ENCODE measurements at regions not wholly inside any gene's neighbourhood (a gene's known extent, or its start where the extent isn't known, plus 50 kb on each side); places are given as distances from the start of the nearest gene placed in this dataset.

- H3K9me3 ChIP-seq (replicated peaks; ENCODE audit: control insufficient read depth, insufficient read depth, low read length): no peaks in the 10 kb centered on the region
- H3K4me2 ChIP-seq (ENCODE audit: insufficient read depth, low read length): no peak overlapping the region
- no peaks in the 10 kb centered on the region for H3K27me3 ChIP-seq (ENCODE audit: control insufficient read depth in 2 of 2, insufficient read depth in 2 of 2, low read length in 2 of 2)
- FAIRE-seq (no peak), DNase-seq (ENCODE audit: low read depth, low spot score) (no peak)
- H3K4me1 ChIP-seq (ENCODE audit: control insufficient read depth, extremely low read depth, insufficient read depth, low read length): no peaks in the 10 kb centered on the region
- H3K9me1 ChIP-seq (replicated peaks; ENCODE audit: control insufficient read depth, extremely low read depth, insufficient read depth, low read length): no peaks in the 10 kb centered on the region
- no peaks in the 10 kb centered on the region for H3K36me3 ChIP-seq (ENCODE audit: control insufficient read depth in 2 of 2, extremely low read depth in 1 of 2, insufficient read depth in 2 of 2, low read length in 2 of 2)
- dilution Hi-C loops (cut with MboI; ENCODE audit: extremely low pct_ligation_motif_present, low sequenced_read_pairs): no loop called here
- H4K20me1 ChIP-seq (replicated peaks; ENCODE audit: control insufficient read depth, extremely low read depth, insufficient read depth, low read length): no peaks in the 10 kb centered on the region
- POLR2A ChIA-PET: no interaction called here
- H3K9ac ChIP-seq (replicated peaks; ENCODE audit: extremely low read depth, insufficient read depth, low read length): no peak overlapping the region
- intact Hi-C loops (cut with micrococcal nuclease): no loop called here
- no peaks in the 10 kb centered on the region for H3K79me2 ChIP-seq (ENCODE audit: control insufficient read depth, insufficient read depth, low read length)
- no peak overlapping the region for H3K27ac ChIP-seq (ENCODE audit: insufficient read depth, low read depth, low read length)
- H3K4me3 ChIP-seq (replicated peaks in 1 of 3; ENCODE audit: insufficient read depth in 1 of 3, low read depth in 1 of 3, low read length in 3 of 3): no peak overlapping the region
- CTCF ChIA-PET: interaction anchor here (1.3 to 1.4 kb wide), 2 partner anchors 10 to 35 kb away, joined by 4 to 9 read pairs; no protein-coding TSS in a partner anchor
- H2AFZ ChIP-seq (ENCODE audit: low read depth, low read length): no peak overlapping the region
- TF ChIP-seq MYC (IDR thresholded peaks at IDR 0.05; ENCODE audit: low read depth, low read length): no peak
- no peak for TF ChIP-seq POLR2A (IDR thresholded peaks at IDR 0.05; ENCODE audit: low read depth, low read length)
- TF ChIP-seq JUN (IDR thresholded peaks at IDR 0.05; ENCODE audit: borderline replicate concordance, insufficient read depth, insufficient read length, low read depth): no peak
- TF ChIP-seq, protein P1, sequence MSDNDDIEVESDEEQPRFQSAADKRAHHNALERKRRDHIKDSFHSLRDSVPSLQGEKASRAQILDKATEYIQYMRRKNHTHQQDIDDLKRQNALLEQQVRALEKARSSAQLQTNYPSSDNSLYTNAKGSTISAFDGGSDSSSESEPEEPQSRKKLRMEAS (IDR thresholded peaks at IDR 0.05; ENCODE audit: insufficient read depth, insufficient read length): no peak
- BruUV-seq (replicated peaks): no TSS peak
Observed at GRCh38 chr6:4264081-4264480, 128.7 kb upstream of the ECI2 start.

DNA sequence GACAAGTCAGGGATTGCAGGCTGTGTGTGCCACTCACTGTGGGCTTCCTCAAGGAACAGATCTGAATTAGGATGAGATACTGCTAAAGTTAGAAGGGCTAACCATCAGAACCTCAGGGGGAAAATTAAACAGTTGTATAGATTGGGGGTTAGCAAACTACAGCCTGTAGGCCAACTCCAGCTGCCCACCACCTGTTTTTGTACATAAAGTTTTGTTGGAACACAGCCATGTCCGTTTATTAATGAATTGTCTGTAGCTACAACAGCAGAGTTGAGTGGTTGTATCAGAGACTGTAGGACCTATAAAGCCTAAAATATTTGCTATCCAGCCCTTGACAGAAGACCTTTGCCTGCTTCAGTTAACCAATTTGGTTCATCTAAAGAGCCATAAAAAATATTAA lies 127.2 kb upstream of the ECI2 start:
- no peaks in the 10 kb centered on the region for H3K9me3 ChIP-seq (replicated peaks; ENCODE audit: control insufficient read depth, insufficient read depth, low read length)
- H3K4me3 ChIP-seq (replicated peaks in 1 of 3; ENCODE audit: insufficient read depth in 1 of 3, low read depth in 1 of 3, low read length in 3 of 3): no peak overlapping the region
- intact Hi-C loops (cut with micrococcal nuclease): no loop called here
- dilution Hi-C loops (cut with MboI; ENCODE audit: extremely low pct_ligation_motif_present, low sequenced_read_pairs): no loop called here
- H3K9ac ChIP-seq (replicated peaks; ENCODE audit: extremely low read depth, insufficient read depth, low read length): no peak overlapping the region
- DNase-seq (ENCODE audit: low read depth, low spot score): no peak
- H3K27me3 ChIP-seq (ENCODE audit: control insufficient read depth in 2 of 2, insufficient read depth in 2 of 2, low read length in 2 of 2): no peaks in the 10 kb centered on the region
- H4K20me1 ChIP-seq (replicated peaks; ENCODE audit: control insufficient read depth, extremely low read depth, insufficient read depth, low read length): no peaks in the 10 kb centered on the region
- no peaks in the 10 kb centered on the region for H3K36me3 ChIP-seq (ENCODE audit: control insufficient read depth in 2 of 2, extremely low read depth in 1 of 2, insufficient read depth in 2 of 2, low read length in 2 of 2)
- POLR2A ChIA-PET: no interaction called here
- peaks cover 7% of the 10 kb centered on the region for H3K4me1 ChIP-seq (ENCODE audit: control insufficient read depth, extremely low read depth, insufficient read depth, low read length)
- no peaks in the 10 kb centered on the region for H3K9me1 ChIP-seq (replicated peaks; ENCODE audit: control insufficient read depth, extremely low read depth, insufficient read depth, low read length)
- no peak for FAIRE-seq
- no peaks in the 10 kb centered on the region for H3K79me2 ChIP-seq (ENCODE audit: control insufficient read depth, insufficient read depth, low read length)
- H3K27ac ChIP-seq (ENCODE audit: insufficient read depth, low read depth, low read length): no peak overlapping the region
- H3K4me2 ChIP-seq (ENCODE audit: insufficient read depth, low read length): no peak overlapping the region
- CTCF ChIA-PET: interaction anchor here (0.9 to 1.8 kb wide), 3 partner anchors 9 to 17 kb away, joined by 3 to 7 read pairs (median 6); no protein-coding TSS in a partner anchor
- BruUV-seq (replicated peaks): no TSS peak
- TF ChIP-seq JUN (IDR thresholded peaks at IDR 0.05; ENCODE audit: borderline replicate concordance, insufficient read depth, insufficient read length, low read depth) (no peak), FOS (IDR thresholded peaks at IDR 0.05; ENCODE audit: borderline replicate concordance, insufficient read depth, low read length) (no peak)
- H2AFZ ChIP-seq (ENCODE audit: low read depth, low read length): no peak overlapping the region
